ENCODE measurements at regions not wholly inside any gene's neighbourhood (a gene's known extent, or its start where the extent isn't known, plus 50 kb on each side); places are given as distances from the start of the nearest gene placed in this dataset.

- H3K9ac ChIP-seq (replicated peaks in 1 of 4; ENCODE audit: extremely low read depth in 1 of 4, low read depth in 3 of 4, low read length in 3 of 4), result no peak overlapping the region
- no peak for TF ChIP-seq SIN3A (conservative IDR thresholded peaks at IDR 0.05 in 1 of 2, IDR thresholded peaks at IDR 0.05 in 1 of 2; ENCODE audit: low read depth in 1 of 2, low read length in 2 of 2)
- no peak for TF ChIP-seq RXRA (IDR thresholded peaks at IDR 0.05; ENCODE audit: insufficient read depth, low read depth, low read length)
- TF ChIP-seq TEAD4 (IDR thresholded peaks at IDR 0.05; ENCODE audit: low read depth, low read length), result no peak
- TF ChIP-seq CBX8 (IDR thresholded peaks at IDR 0.05; ENCODE audit: borderline replicate concordance, low read depth, low read length), result no peak
- no peak for TF ChIP-seq JUND (IDR thresholded peaks at IDR 0.05; ENCODE audit: low read length)
- TF ChIP-seq POLR2A (IDR thresholded peaks at IDR 0.05; ENCODE audit: control extremely low read depth in 1 of 2, low read depth in 2 of 2, low read length in 2 of 2), result no peak
- TF ChIP-seq RFX5 (IDR thresholded peaks at IDR 0.05; ENCODE audit: borderline replicate concordance, low read depth, low read length), result no peak
- no peak for TF ChIP-seq KDM1A (IDR thresholded peaks at IDR 0.05; ENCODE audit: borderline replicate concordance, low read length)
- no peak for TF ChIP-seq SP1 (IDR thresholded peaks at IDR 0.05; ENCODE audit: low read depth, low read length)
- TF ChIP-seq CHD2 (IDR thresholded peaks at IDR 0.05; ENCODE audit: low read length), result no peak
- TF ChIP-seq RNF2 (IDR thresholded peaks at IDR 0.05; ENCODE audit: borderline replicate concordance, low read depth, low read length, missing control alignments, poor library complexity, severe bottlenecking), result no peak
- no peak for TF ChIP-seq KDM4A (IDR thresholded peaks at IDR 0.05; ENCODE audit: low read depth, low read length, severe bottlenecking)
- no peak for TF ChIP-seq EGR1 (IDR thresholded peaks at IDR 0.05; ENCODE audit: borderline replicate concordance, low read depth, low read length)
Measured at GRCh38 chr16:8183176-8184099, 406.9 kb downstream of the TMEM114 start.

More at GRCh38 chr16:8183176-8184099, 406.9 kb downstream of the TMEM114 start:
- no peak overlapping the region for H3K4me2 ChIP-seq (ENCODE audit: insufficient read depth in 1 of 2, low read depth in 2 of 2, low read length in 2 of 2)
- H3K18ac ChIP-seq (ENCODE audit: extremely low read depth, low read length), result no peak overlapping the region
- H3K56ac ChIP-seq (replicated peaks; ENCODE audit: insufficient read length, low read depth, low read length), result no peak overlapping the region
- H2BK12ac ChIP-seq (ENCODE audit: low read depth, low read length), result no peak overlapping the region
- H3K23ac ChIP-seq (ENCODE audit: insufficient read length), result no peak overlapping the region
- H3K79me1 ChIP-seq (ENCODE audit: low read depth, low read length), result no peaks in the 10 kb centered on the region
- no peak overlapping the region for H2BK120ac ChIP-seq (replicated peaks; ENCODE audit: low read depth, low read length)
- no peak overlapping the region for H3K4me3 ChIP-seq (ENCODE audit: extremely low read depth in 1 of 4, insufficient read depth in 2 of 4, low read depth in 3 of 4, low read length in 4 of 4)
- DNase-seq (ENCODE audit: low read depth in 1 of 2, low spot score in 2 of 2) (no peak), FAIRE-seq (no peak)
- no peak overlapping the region for H2AK5ac ChIP-seq (ENCODE audit: low read depth, low read length)
- H3K79me2 ChIP-seq (ENCODE audit: control insufficient read depth in 1 of 2, insufficient read depth in 2 of 2, low read length in 2 of 2), result no peaks in the 10 kb centered on the region
- H3K4me1 ChIP-seq (replicated peaks in 1 of 4; ENCODE audit: control insufficient read depth in 3 of 4, insufficient read depth in 4 of 4, low read length in 3 of 4), result no peaks in the 10 kb centered on the region
- H2BK5ac ChIP-seq (ENCODE audit: low read depth, low read length), result no peak overlapping the region
- no peak overlapping the region for H4K5ac ChIP-seq (ENCODE audit: insufficient read length, low read depth, low read length)
- H2BK20ac ChIP-seq (ENCODE audit: low read length), result no peak overlapping the region
- H2BK15ac ChIP-seq (ENCODE audit: low read length), result no peak overlapping the region
- ChIA-PET POLR2A (ENCODE audit: partially characterized antibody) (no interaction called here), CTCF (ENCODE audit: partially characterized antibody) (interaction anchor here (1.3 to 1.6 kb wide), 3 partner anchors 11 to 12 kb away, joined by 3 to 9 read pairs (median 4); no protein-coding TSS in a partner anchor)
- no peaks in the 10 kb centered on the region for H3K27me3 ChIP-seq (replicated peaks in 1 of 4; ENCODE audit: control insufficient read depth in 3 of 4, extremely low read depth in 1 of 4, insufficient read depth in 3 of 4, low read length in 3 of 4)
- 91% methylated on average over 11 of the region's 11 CpGs; no CpG with 5 or more reads in 1 of the 2 experiments for WGBS, 2 experiments (ENCODE audit: extremely low coverage in 1 of 2, insufficient coverage in 1 of 2, insufficient read length in 1 of 2, insufficient replicate concordance in 2 of 2, low coverage in 1 of 2, low lambda C conversion rate in 2 of 2, missing lambda C conversion rate in 1 of 2)
- H3K14ac ChIP-seq (ENCODE audit: insufficient read length), result no peak overlapping the region
- no peak overlapping the region for H3K4ac ChIP-seq (replicated peaks; ENCODE audit: insufficient read length, low read depth, low read length)
- no peak overlapping the region for H3K27ac ChIP-seq (ENCODE audit: low read depth, low read length)
- no peaks in the 10 kb centered on the region for H3K9me3 ChIP-seq (ENCODE audit: insufficient read depth in 2 of 2, low read depth in 1 of 2, low read length in 1 of 2)
- no peak overlapping the region for H4K91ac ChIP-seq (replicated peaks; ENCODE audit: insufficient read length, low read length)
- no peak overlapping the region for H4K8ac ChIP-seq (ENCODE audit: extremely low read depth, insufficient read depth, low read length)
- no peak overlapping the region for H2AFZ ChIP-seq (ENCODE audit: low read length)
- H3K36me3 ChIP-seq (ENCODE audit: control insufficient read depth in 2 of 4, insufficient read depth in 4 of 4, low read length in 3 of 4), result no peaks in the 10 kb centered on the region
- H4K20me1 ChIP-seq (replicated peaks in 1 of 2; ENCODE audit: control insufficient read depth in 1 of 2, insufficient read depth in 2 of 2, low read length in 2 of 2), result no peaks in the 10 kb centered on the region
- H3K23me2 ChIP-seq (ENCODE audit: low read depth, low read length), result no peaks in the 10 kb centered on the region
